ENCODE measurements at regions not wholly inside any gene's neighbourhood (a gene's known extent, or its start where the extent isn't known, plus 50 kb on each side); places are given as distances from the start of the nearest gene placed in this dataset.

- H3K27me3 ChIP-seq, result no peaks in the 10 kb centered on the region
- intact Hi-C loops (cut with DNase I; ENCODE audit: low total_unique reads), result no loop called here
These were observed 96.8 kb downstream of the GLRX3 start for GRCh38 chr10:130233035-130233360.

GRCh38 chr10:130233426-130233825 is 97.2 kb downstream of the GLRX3 start:
- no peak for TF ChIP-seq EP300 (IDR thresholded peaks at IDR 0.05; ENCODE audit: low read depth)
- no peak for TF ChIP-seq CTCF (IDR thresholded peaks at IDR 0.05)
- TF ChIP-seq POLR2A (IDR thresholded peaks at IDR 0.05), result no peak
- TF ChIP-seq POLR2AphosphoS5 (IDR thresholded peaks at IDR 0.05), result no peak
- no peaks in the 10 kb centered on the region for H3K4me1 ChIP-seq
- peaks cover 0 to 1% of the 10 kb centered on the region in 2 donors for H3K9me3 ChIP-seq
- no peaks in the 10 kb centered on the region for H3K27me3 ChIP-seq
- intact Hi-C loops (cut with DNase I; ENCODE audit: low total_unique reads), result no loop called here
- no peak overlapping the region for H3K27ac ChIP-seq
- H3K4me3 ChIP-seq, result no peak overlapping the region
- DNase-seq, result no peak
- in situ Hi-C loops (cut with MboI; ENCODE audit: low pct_ligation_motif_present in 1 of 4, low pct_unique_long_range_greater_than_20kb in 1 of 4, low sequenced_read_pairs in 3 of 4), result no loop called here
- no peaks in the 10 kb centered on the region for H3K36me3 ChIP-seq
- 17 to 74% methylated on average over 1 to 8 of the region's 8 CpGs for WGBS, 2 donors (ENCODE audit: low coverage in 1 of 2)

More at GRCh38 chr10:130233035-130233360, 96.8 kb downstream of the GLRX3 start:
- in situ Hi-C loops (cut with MboI; ENCODE audit: low pct_ligation_motif_present in 1 of 4, low pct_unique_long_range_greater_than_20kb in 1 of 4, low sequenced_read_pairs in 3 of 4), result no loop called here
- DNase-seq, result no peak
- Histone ChIP-seq H3K36me3 (no peaks in the 10 kb centered on the region), H3K9me3 (peaks cover 0 to 6% of the 10 kb centered on the region in 2 donors), H3K4me3 (no peak overlapping the region), H3K27ac (no peak overlapping the region), H3K4me1 (no peaks in the 10 kb centered on the region)
- no peak for TF ChIP-seq EP300 (IDR thresholded peaks at IDR 0.05; ENCODE audit: low read depth)
- no peak for TF ChIP-seq CTCF (IDR thresholded peaks at IDR 0.05)
- no peak for TF ChIP-seq POLR2A (IDR thresholded peaks at IDR 0.05)
- no peak for TF ChIP-seq POLR2AphosphoS5 (IDR thresholded peaks at IDR 0.05)
- 64 to 67% methylated on average over 6 to 14 of the region's 14 CpGs for WGBS, 2 donors (ENCODE audit: low coverage in 1 of 2)

- Histone ChIP-seq H3K4me3 (no peak overlapping the region), H3K36me3 (no peaks in the 10 kb centered on the region), H3K4me1 (no peaks in the 10 kb centered on the region), H3K9me3 (no peaks in the 10 kb centered on the region), H3K27ac (no peak overlapping the region), H3K27me3 (no peaks in the 10 kb centered on the region)
- in situ Hi-C loops (cut with MboI; ENCODE audit: low pct_ligation_motif_present in 1 of 4, low pct_unique_long_range_greater_than_20kb in 1 of 4, low sequenced_read_pairs in 3 of 4), result no loop called here
- intact Hi-C loops (cut with DNase I; ENCODE audit: low total_unique reads), result no loop called here
- DNase-seq, result no peak
- 69% methylated on average over 8 of the region's 10 CpGs; no CpG with 5 or more reads in 1 of the 2 donors for WGBS, 2 donors (ENCODE audit: low coverage in 1 of 2)
- TF ChIP-seq EP300 (IDR thresholded peaks at IDR 0.05; ENCODE audit: low read depth), result no peak
- TF ChIP-seq CTCF (IDR thresholded peaks at IDR 0.05), result no peak
- TF ChIP-seq POLR2A (IDR thresholded peaks at IDR 0.05), result no peak
- no peak for TF ChIP-seq POLR2AphosphoS5 (IDR thresholded peaks at IDR 0.05)
These were observed 98.2 kb downstream of the GLRX3 start for GRCh38 chr10:130234171-130234965.

- Histone ChIP-seq H3K27ac (no peak overlapping the region), H3K36me3 (no peaks in the 10 kb centered on the region), H3K4me3 (no peak overlapping the region), H3K4me1 (no peaks in the 10 kb centered on the region), H3K27me3 (no peaks in the 10 kb centered on the region), H3K9me3 (peaks cover 0 to 9% of the 10 kb centered on the region in 2 donors)
- in situ Hi-C loops (cut with MboI; ENCODE audit: low pct_ligation_motif_present in 1 of 4, low pct_unique_long_range_greater_than_20kb in 1 of 4, low sequenced_read_pairs in 3 of 4), result no loop called here
- 87% methylated on average over 1 of the region's 1 CpG; no CpG with 5 or more reads in 1 of the 2 donors for WGBS, 2 donors (ENCODE audit: low coverage in 1 of 2)
- no peak for TF ChIP-seq EP300 (IDR thresholded peaks at IDR 0.05; ENCODE audit: low read depth)
- TF ChIP-seq CTCF (IDR thresholded peaks at IDR 0.05), result no peak
- TF ChIP-seq POLR2AphosphoS5 (IDR thresholded peaks at IDR 0.05), result no peak
- TF ChIP-seq POLR2A (IDR thresholded peaks at IDR 0.05), result no peak
- intact Hi-C loops (cut with DNase I; ENCODE audit: low total_unique reads), result no loop called here
- no peak for DNase-seq
These were observed 100.5 kb downstream of the GLRX3 start for GRCh38 chr10:130236711-130237110.
